22Rv1 (cell line): ENCODE measurements at regions not wholly inside any gene's neighbourhood (a gene's known extent, or its start where the extent isn't known, plus 50 kb on each side); places are given as distances from the start of the nearest gene placed in this dataset.

ENCODE experiments used
- ZFX ChIP-seq: fragments of 450-650 bp; IDR thresholded peaks from 2 replicates; pipeline ENCODE4 v1.6.1; 2017; ENCODE audit warnings: antibody characterized with exemption, borderline replicate concordance
- TF ChIP-seq, protein P1 (sequence below): fragments of 450-650 bp; IDR thresholded peaks from 2 replicates; pipeline ENCODE4 v1.5.1; 2017; ENCODE audit warnings: mild to moderate bottlenecking

DNA sequence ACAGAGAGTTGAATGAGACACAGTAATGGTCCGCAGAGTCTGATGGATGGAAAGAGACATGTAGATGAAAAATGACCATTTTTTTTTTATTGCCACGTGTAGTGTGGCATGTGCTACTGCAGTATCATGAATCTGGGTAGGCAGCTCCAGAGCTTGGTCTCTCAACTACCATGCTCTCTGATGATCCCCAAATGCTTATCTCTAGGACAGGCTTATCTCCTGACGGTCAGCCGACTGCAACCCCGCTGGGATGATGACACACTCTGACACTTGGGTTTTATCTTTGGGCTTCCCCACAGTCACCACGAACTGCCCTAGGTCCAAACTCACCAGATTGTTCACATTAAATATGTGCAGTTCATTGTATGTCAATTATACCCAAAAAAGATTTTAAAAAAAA is 239.7 kb downstream of the QDPR start:
- TF ChIP-seq, protein P1, sequence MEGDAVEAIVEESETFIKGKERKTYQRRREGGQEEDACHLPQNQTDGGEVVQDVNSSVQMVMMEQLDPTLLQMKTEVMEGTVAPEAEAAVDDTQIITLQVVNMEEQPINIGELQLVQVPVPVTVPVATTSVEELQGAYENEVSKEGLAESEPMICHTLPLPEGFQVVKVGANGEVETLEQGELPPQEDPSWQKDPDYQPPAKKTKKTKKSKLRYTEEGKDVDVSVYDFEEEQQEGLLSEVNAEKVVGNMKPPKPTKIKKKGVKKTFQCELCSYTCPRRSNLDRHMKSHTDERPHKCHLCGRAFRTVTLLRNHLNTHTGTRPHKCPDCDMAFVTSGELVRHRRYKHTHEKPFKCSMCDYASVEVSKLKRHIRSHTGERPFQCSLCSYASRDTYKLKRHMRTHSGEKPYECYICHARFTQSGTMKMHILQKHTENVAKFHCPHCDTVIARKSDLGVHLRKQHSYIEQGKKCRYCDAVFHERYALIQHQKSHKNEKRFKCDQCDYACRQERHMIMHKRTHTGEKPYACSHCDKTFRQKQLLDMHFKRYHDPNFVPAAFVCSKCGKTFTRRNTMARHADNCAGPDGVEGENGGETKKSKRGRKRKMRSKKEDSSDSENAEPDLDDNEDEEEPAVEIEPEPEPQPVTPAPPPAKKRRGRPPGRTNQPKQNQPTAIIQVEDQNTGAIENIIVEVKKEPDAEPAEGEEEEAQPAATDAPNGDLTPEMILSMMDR = no peak
- no peak for TF ChIP-seq ZFX
